CD14-positive monocyte (primary cell): ENCODE measurements at regions not wholly inside any gene's neighbourhood (a gene's known extent, or its start where the extent isn't known, plus 50 kb on each side); places are given as distances from the start of the nearest gene placed in this dataset.

Experiments used
- DNase-seq, 3 donors: peaks; one replicate each; pipeline ENCODE4 v3.0.0-alpha.2; 2011 to 2022
- H2AFZ ChIP-seq: 2 replicates; pipeline ENCODE4 v1.6.0; 2012; ENCODE audit warnings: mild to moderate bottlenecking, low read depth, low read length, inconsistent platforms; ENCODE audit not compliant: insufficient read depth, poor library complexity, severe bottlenecking
- H3K27ac ChIP-seq, 2 donors: 1 replicate in 1 of 2; 2 replicates in 1 of 2; pipeline ENCODE4 v1.5.1; 2012 to 2013; ENCODE audit warnings: low read length in 2 of 2, control low read depth in 1 of 2, inconsistent platforms in 1 of 2, low read depth in 1 of 2, mild to moderate bottlenecking in 1 of 2
- H3K27me3 ChIP-seq, 2 donors: one replicate each; pipeline versions ENCODE4 v1.6.0 to v1.6.1; 2011 to 2013; ENCODE audit warnings: low read length in 2 of 2; ENCODE audit not compliant: control insufficient read depth in 2 of 2, insufficient read depth in 2 of 2
- H3K36me3 ChIP-seq, 2 donors: replicated peaks in 1 of 2; 1 replicate in 1 of 2; 2 replicates in 1 of 2; pipeline versions ENCODE4 v1.5.1 to v1.6.1; 2012 to 2013; ENCODE audit warnings: low read length in 2 of 2, control low read depth in 1 of 2, inconsistent platforms in 1 of 2, mild to moderate bottlenecking in 1 of 2; ENCODE audit not compliant: insufficient read depth in 2 of 2, control insufficient read depth in 1 of 2
- H3K4me1 ChIP-seq, 2 donors: 1 replicate in 1 of 2; 2 replicates in 1 of 2; pipeline versions ENCODE4 v1.5.1 to v1.6.1; 2012 to 2013; ENCODE audit warnings: low read length in 2 of 2, control low read depth in 1 of 2, inconsistent platforms in 1 of 2, mild to moderate bottlenecking in 1 of 2, moderate library complexity in 1 of 2; ENCODE audit not compliant: insufficient read depth in 2 of 2, control insufficient read depth in 1 of 2
- H3K4me2 ChIP-seq: replicated peaks from 2 replicates; pipeline ENCODE3; 2012; ENCODE audit warnings: low read length, moderate library complexity, mild to moderate bottlenecking; ENCODE audit not compliant: poor library complexity, severe bottlenecking; ENCODE audit errors: extremely low read depth
- H3K4me3 ChIP-seq, 3 experiments: fragments of 200-600 bp in 1 of 3; sonication (generic) in 1 of 3; replicated peaks in 1 of 3; 1 replicate in 2 of 3; 2 replicates in 1 of 3; pipeline ENCODE4 v1.5.1; 2011 to 2013; ENCODE audit warnings: low read length in 3 of 3, mild to moderate bottlenecking in 3 of 3, control low read depth in 2 of 3, low read depth in 2 of 3, inconsistent platforms in 1 of 3, moderate library complexity in 1 of 3
- H3K79me2 ChIP-seq: 2 replicates; pipeline ENCODE4 v1.6.0; 2012; ENCODE audit warnings: mild to moderate bottlenecking, control low read depth, inconsistent platforms, low read length, moderate library complexity; ENCODE audit not compliant: insufficient read depth
- H3K9ac ChIP-seq: 2 replicates; pipeline ENCODE4 v1.6.0; 2017; ENCODE audit warnings: low read length, mild to moderate bottlenecking; ENCODE audit not compliant: insufficient read depth, poor library complexity, severe bottlenecking
- H3K9me3 ChIP-seq, 2 donors: replicated peaks in 1 of 2; 1 replicate in 1 of 2; 2 replicates in 1 of 2; pipeline versions ENCODE4 v1.5.1 to v1.6.1; 2012 to 2013; ENCODE audit warnings: low read length in 2 of 2, control low read depth in 1 of 2; ENCODE audit not compliant: control insufficient read depth in 1 of 2, insufficient read depth in 1 of 2
- H4K20me1 ChIP-seq: 2 replicates; pipeline ENCODE4 v1.6.0; 2012; ENCODE audit warnings: mild to moderate bottlenecking, low read length, control low read depth, moderate library complexity; ENCODE audit not compliant: insufficient read depth
- H3K27ac Mint-ChIP-seq, 7 donors: one replicate each; pipeline ENCODE4 v1.8.0; 2020; ENCODE audit warnings: mild to moderate bottlenecking in 7 of 7, mixed read lengths in 7 of 7, moderate library complexity in 6 of 7, inconsistent platforms in 2 of 7
- H3K27me3 Mint-ChIP-seq, 3 donors: one replicate each; pipeline ENCODE4 v1.8.0; 2021 to 2022; ENCODE audit warnings: low read depth in 3 of 3, mild to moderate bottlenecking in 3 of 3, mixed read lengths in 3 of 3, moderate library complexity in 3 of 3, inconsistent platforms in 1 of 3
- H3K36me3 Mint-ChIP-seq, 2 donors: one replicate each; pipeline ENCODE4 v1.8.0; 2020; ENCODE audit warnings: mixed read lengths in 2 of 2, inconsistent platforms in 1 of 2, mild to moderate bottlenecking in 1 of 2
- H3K4me1 Mint-ChIP-seq: one replicate; pipeline ENCODE4 v1.8.0; 2020; ENCODE audit warnings: mild to moderate bottlenecking, mixed read lengths
- H3K4me3 Mint-ChIP-seq, 2 donors: one replicate each; pipeline ENCODE4 v1.8.0; 2020; ENCODE audit warnings: mild to moderate bottlenecking in 2 of 2, mixed read lengths in 2 of 2, moderate library complexity in 1 of 2
- H3K9me3 Mint-ChIP-seq, 7 donors: one replicate each; pipeline ENCODE4 v1.8.0; 2020 to 2022; ENCODE audit warnings: mixed read lengths in 7 of 7, mild to moderate bottlenecking in 6 of 7, moderate library complexity in 6 of 7, inconsistent platforms in 2 of 7
- WGBS: methylation state at CpG from one replicate; pipeline ENCODE4 v1.1.5; 2013; ENCODE audit warnings: missing lambda C conversion rate; ENCODE audit not compliant: insufficient coverage; 5-methylcytosine and 5-hydroxymethylcytosine counted together
- intact Hi-C, 2 donors: fragments of 100-400 bp; cut with micrococcal nuclease; formaldehyde crosslinking; loops; one replicate each; pipeline versions ENCODE4 v1.15.0 to v1.15.1; 2023
- TF ChIP-seq, protein P1 (sequence below): fragments of 200-600 bp; IDR thresholded peaks from one replicate; pipeline ENCODE4 v1.8.0; 2022; ENCODE audit warnings: antibody characterized with exemption, mild to moderate bottlenecking

DNA sequence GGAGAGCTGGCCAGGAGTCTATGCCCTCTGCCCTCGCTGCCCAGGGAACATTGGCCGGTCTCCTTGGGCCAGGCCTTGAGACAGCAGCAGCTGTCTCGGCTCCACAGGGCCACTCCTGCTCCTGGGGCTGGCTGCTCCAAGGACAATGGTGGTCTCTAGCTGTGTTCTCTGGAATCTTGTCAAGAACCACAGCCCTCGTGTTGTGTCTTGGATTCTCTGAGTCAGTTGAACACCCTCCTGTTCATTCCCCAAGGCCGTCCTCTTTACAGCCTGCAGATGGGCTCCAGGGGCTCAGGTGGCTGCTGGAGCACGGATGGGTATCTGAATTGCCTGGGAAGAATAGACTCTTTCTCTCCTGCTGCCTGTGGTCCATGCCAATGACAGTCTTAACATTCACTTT lies 511.1 kb downstream of the GLRX3 start:
- Mint-ChIP-seq H3K27ac (peak overlapping the region in 1 of 7 donors; percentile 6), H3K36me3 (no peaks in the 10 kb centered on the region), H3K4me1 (no peaks in the 10 kb centered on the region), H3K9me3 (peaks cover 0 to 8% (median 2%) of the 10 kb centered on the region in 7 donors), H3K27me3 (peaks cover 0 to 6% (median 3%) of the 10 kb centered on the region in 3 donors), H3K4me3 (no peak overlapping the region)
- no peaks in the 10 kb centered on the region for H3K36me3 ChIP-seq
- H3K9ac ChIP-seq, result no peak overlapping the region
- H3K9me3 ChIP-seq, result no peaks in the 10 kb centered on the region
- intact Hi-C loops, result no loop called here
- TF ChIP-seq, protein P1, sequence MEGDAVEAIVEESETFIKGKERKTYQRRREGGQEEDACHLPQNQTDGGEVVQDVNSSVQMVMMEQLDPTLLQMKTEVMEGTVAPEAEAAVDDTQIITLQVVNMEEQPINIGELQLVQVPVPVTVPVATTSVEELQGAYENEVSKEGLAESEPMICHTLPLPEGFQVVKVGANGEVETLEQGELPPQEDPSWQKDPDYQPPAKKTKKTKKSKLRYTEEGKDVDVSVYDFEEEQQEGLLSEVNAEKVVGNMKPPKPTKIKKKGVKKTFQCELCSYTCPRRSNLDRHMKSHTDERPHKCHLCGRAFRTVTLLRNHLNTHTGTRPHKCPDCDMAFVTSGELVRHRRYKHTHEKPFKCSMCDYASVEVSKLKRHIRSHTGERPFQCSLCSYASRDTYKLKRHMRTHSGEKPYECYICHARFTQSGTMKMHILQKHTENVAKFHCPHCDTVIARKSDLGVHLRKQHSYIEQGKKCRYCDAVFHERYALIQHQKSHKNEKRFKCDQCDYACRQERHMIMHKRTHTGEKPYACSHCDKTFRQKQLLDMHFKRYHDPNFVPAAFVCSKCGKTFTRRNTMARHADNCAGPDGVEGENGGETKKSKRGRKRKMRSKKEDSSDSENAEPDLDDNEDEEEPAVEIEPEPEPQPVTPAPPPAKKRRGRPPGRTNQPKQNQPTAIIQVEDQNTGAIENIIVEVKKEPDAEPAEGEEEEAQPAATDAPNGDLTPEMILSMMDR, result no peak
- 97% methylated on average over 5 of the region's 6 CpGs for WGBS
- H3K27me3 ChIP-seq, result no peaks in the 10 kb centered on the region
- no peaks in the 10 kb centered on the region for H3K4me1 ChIP-seq
- no peak overlapping the region for H3K4me2 ChIP-seq
- H3K4me3 ChIP-seq, result no peak overlapping the region
- H3K27ac ChIP-seq, result no peak overlapping the region
- DNase-seq, result no peak
- H2AFZ ChIP-seq, result no peak overlapping the region
- no peaks in the 10 kb centered on the region for H3K79me2 ChIP-seq
- H4K20me1 ChIP-seq, result no peaks in the 10 kb centered on the region

DNA sequence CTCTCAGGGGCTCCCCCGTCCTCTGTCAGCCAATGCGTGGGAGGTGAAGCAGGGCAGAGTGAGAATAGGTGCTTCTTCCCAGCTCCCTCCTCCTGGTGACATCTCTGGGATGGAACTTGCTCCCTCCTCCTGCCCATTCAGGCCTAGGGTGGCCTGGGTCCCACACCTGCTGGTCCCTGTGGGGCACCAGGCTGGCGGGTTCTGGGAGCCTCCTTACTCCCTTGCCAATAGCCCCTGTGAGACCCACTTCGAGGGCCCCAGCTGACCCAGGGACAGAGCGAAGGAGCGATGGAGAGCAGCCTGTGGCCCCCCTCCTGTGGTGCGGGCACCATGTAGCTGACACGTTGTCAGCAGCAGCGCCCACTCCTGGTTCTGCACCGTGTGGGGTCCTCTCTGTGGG lies 512.6 kb downstream of the GLRX3 start:
- H3K27me3 ChIP-seq, result no peaks in the 10 kb centered on the region
- H2AFZ ChIP-seq, result no peak overlapping the region
- H3K9me3 Mint-ChIP-seq, result peaks cover 0 to 8% (median 2%) of the 10 kb centered on the region in 7 donors
- no peaks in the 10 kb centered on the region for H4K20me1 ChIP-seq
- intact Hi-C loops, result no loop called here
- no peak overlapping the region for H3K27ac Mint-ChIP-seq
- no peaks in the 10 kb centered on the region for H3K79me2 ChIP-seq
- H3K36me3 ChIP-seq, result no peaks in the 10 kb centered on the region
- peaks cover 0 to 6% (median 0%) of the 10 kb centered on the region in 3 donors for H3K27me3 Mint-ChIP-seq
- no peak overlapping the region for H3K4me3 Mint-ChIP-seq
- H3K36me3 Mint-ChIP-seq, result no peaks in the 10 kb centered on the region
- no peak overlapping the region for H3K4me3 ChIP-seq
- H3K4me2 ChIP-seq, result no peak overlapping the region
- WGBS, result 100% methylated on average over 3 of the region's 10 CpGs
- TF ChIP-seq, protein P1, result no peak
- no peak overlapping the region for H3K9ac ChIP-seq
- H3K27ac ChIP-seq, result no peak overlapping the region
- H3K4me1 ChIP-seq, result no peaks in the 10 kb centered on the region
- DNase-seq, result no peak
- no peaks in the 10 kb centered on the region for H3K9me3 ChIP-seq
- H3K4me1 Mint-ChIP-seq, result no peaks in the 10 kb centered on the region
